Upper lobe of left lung (tissue), 6 donors: ENCODE measurements at regions not wholly inside any gene's neighbourhood (a gene's known extent, or its start where the extent isn't known, plus 50 kb on each side); places are given as distances from the start of the nearest gene placed in this dataset.
A peak's percentile ranks its signal among the peaks of the same experiment; 100 is the strongest.

ENCODE experiments used
- ATAC-seq, 2 donors: fragments of 200-7000 bp; cut with Tn5 transposase; one replicate each; pipeline ENCODE4 v1.9.1; 2022; ENCODE audit warnings: mild to moderate bottlenecking in 2 of 2, moderate library complexity in 2 of 2; ENCODE audit not compliant: low FRiP score in 2 of 2
- DNase-seq, 2 donors: peaks; one replicate each; pipeline ENCODE4 v3.0.0-alpha.2; 2019 to 2020
- H3K27ac ChIP-seq, 4 donors: fragments of 200-600 bp; sonication (generic); one replicate each; pipeline ENCODE4 v1.5.1; 2016 to 2019
- H3K27me3 ChIP-seq, 4 donors: fragments of 200-600 bp; sonication (generic); one replicate each; pipeline ENCODE4 v1.5.1; 2017 to 2019
- H3K36me3 ChIP-seq, 4 donors: fragments of 200-600 bp; sonication (generic); one replicate each; pipeline ENCODE4 v1.5.1; 2016 to 2019
- H3K4me1 ChIP-seq, 4 donors: fragments of 200-600 bp; sonication (generic); one replicate each; pipeline ENCODE4 v1.5.1; 2018 to 2019
- H3K4me3 ChIP-seq, 4 donors: fragments of 200-600 bp; sonication (generic); one replicate each; pipeline ENCODE4 v1.5.1; 2017 to 2019; ENCODE audit warnings: mild to moderate bottlenecking in 2 of 4, moderate library complexity in 1 of 4
- H3K9me3 ChIP-seq, 4 donors: fragments of 200-600 bp; sonication (generic); one replicate each; pipeline ENCODE4 v1.5.1; 2018 to 2019
- EP300 ChIP-seq, 4 donors: sonication (generic); formaldehyde crosslinking; IDR thresholded peaks; one replicate each; pipeline ENCODE4 v1.5.1; 2017; ENCODE audit warnings: antibody characterized with exemption in 4 of 4, control low read depth in 2 of 4
- POLR2A ChIP-seq, 4 donors: fragments of 450-650 bp; IDR thresholded peaks; one replicate each; pipeline ENCODE4 v1.5.1; 2016 to 2017; ENCODE audit warnings: antibody characterized with exemption in 4 of 4, mild to moderate bottlenecking in 2 of 4
- POLR2AphosphoS5 ChIP-seq, 2 donors: sonication (generic); formaldehyde crosslinking; IDR thresholded peaks; one replicate each; pipeline ENCODE4 v1.5.1; 2017; ENCODE audit warnings: antibody characterized with exemption in 2 of 2
- WGBS, 2 donors: methylation state at CpG; one replicate each; pipeline ENCODE4 v1.1.5; 2017 to 2018; 5-methylcytosine and 5-hydroxymethylcytosine counted together
- TF ChIP-seq, protein P1 (sequence below), 6 experiments: fragments of 450-650 bp in 4 of 6; fragments of 200-600 bp in 2 of 6; sonication (generic) in 2 of 6; IDR thresholded peaks; one replicate each; pipeline ENCODE4 v1.5.1; 2016 to 2019; ENCODE audit warnings: antibody characterized with exemption in 6 of 6
- donor health status: DM: no; HTN: no; CAD: no; lungs with moderate emphysema.
- donor health status: DM: no; HTN: yes; CAD: no; lungs with severe emphysema.

DNA sequence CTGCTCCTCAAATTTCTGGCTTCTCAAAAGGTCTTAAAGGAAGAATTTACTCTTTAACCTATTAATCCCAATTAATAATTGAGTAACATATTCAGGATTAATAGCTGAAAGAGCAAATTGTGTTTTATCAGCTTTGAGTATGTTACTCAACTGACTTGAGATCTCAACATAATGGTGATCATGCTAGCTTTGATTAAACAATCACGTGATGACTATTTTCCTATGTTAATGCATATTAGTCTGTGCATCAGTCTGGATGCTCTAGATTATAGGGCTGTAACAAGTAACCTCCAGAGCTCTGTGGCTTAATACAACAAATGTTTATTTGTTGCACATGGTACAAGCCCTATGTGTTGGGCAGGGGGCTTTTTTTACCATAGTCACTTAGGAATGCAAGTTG lies 313.4 kb upstream of the BTBD3 start:
- Histone ChIP-seq H3K27me3 (no peaks in the 10 kb centered on the region), H3K4me3 (no peak overlapping the region), H3K36me3 (no peaks in the 10 kb centered on the region), H3K4me1 (no peaks in the 10 kb centered on the region), H3K27ac (no peak overlapping the region), H3K9me3 (no peaks in the 10 kb centered on the region)
- ATAC-seq (no peak), DNase-seq (no peak)
- TF ChIP-seq POLR2AphosphoS5 (IDR thresholded peaks at IDR 0.05) (no peak), EP300 (IDR thresholded peaks at IDR 0.05) (no peak), POLR2A (IDR thresholded peaks at IDR 0.05) (no peak)
- TF ChIP-seq, protein P1, sequence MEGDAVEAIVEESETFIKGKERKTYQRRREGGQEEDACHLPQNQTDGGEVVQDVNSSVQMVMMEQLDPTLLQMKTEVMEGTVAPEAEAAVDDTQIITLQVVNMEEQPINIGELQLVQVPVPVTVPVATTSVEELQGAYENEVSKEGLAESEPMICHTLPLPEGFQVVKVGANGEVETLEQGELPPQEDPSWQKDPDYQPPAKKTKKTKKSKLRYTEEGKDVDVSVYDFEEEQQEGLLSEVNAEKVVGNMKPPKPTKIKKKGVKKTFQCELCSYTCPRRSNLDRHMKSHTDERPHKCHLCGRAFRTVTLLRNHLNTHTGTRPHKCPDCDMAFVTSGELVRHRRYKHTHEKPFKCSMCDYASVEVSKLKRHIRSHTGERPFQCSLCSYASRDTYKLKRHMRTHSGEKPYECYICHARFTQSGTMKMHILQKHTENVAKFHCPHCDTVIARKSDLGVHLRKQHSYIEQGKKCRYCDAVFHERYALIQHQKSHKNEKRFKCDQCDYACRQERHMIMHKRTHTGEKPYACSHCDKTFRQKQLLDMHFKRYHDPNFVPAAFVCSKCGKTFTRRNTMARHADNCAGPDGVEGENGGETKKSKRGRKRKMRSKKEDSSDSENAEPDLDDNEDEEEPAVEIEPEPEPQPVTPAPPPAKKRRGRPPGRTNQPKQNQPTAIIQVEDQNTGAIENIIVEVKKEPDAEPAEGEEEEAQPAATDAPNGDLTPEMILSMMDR (IDR thresholded peaks at IDR 0.05): no peak
- WGBS, 2 donors: 81 to 89% methylated on average over 1 of the region's 1 CpG

GRCh38 chr20:11607047-11607446 lies 310.6 kb upstream of the BTBD3 start:
- TF ChIP-seq POLR2A (IDR thresholded peaks at IDR 0.05): no peak
- TF ChIP-seq, protein P1 (IDR thresholded peaks at IDR 0.05): no peak
- Histone ChIP-seq H3K36me3 (no peaks in the 10 kb centered on the region), H3K27me3 (no peaks in the 10 kb centered on the region), H3K9me3 (no peaks in the 10 kb centered on the region), H3K27ac (no peak overlapping the region), H3K4me3 (no peak overlapping the region), H3K4me1 (no peaks in the 10 kb centered on the region)
- DNase-seq (no peak), ATAC-seq (no peak)
- WGBS, 2 donors: 83 to 91% methylated on average over 5 of the region's 5 CpGs

DNA sequence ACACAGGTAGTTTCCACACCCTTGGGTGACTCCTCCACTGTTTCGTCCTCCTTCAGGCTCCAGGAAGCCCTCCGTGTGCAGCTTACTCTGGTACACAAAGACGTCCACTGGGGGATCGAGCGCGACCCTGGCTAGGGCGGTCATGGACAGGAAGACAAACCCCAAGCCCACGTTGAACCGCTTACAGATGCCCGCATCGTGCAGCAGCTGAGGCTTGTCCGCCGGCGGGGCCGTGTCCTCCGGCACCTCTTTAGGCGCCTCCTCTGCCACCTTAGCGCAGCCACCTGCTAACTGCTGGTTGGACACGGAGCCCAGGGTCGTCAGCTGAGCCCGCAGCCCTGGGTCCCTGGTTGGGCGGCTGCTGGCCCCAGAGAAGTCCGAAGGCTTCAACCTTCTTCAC lies 309.0 kb upstream of the BTBD3 start:
- no peak for TF ChIP-seq EP300 (IDR thresholded peaks at IDR 0.05)
- no peak for TF ChIP-seq POLR2A (IDR thresholded peaks at IDR 0.05)
- TF ChIP-seq POLR2AphosphoS5 (IDR thresholded peaks at IDR 0.05): no peak
- no peaks in the 10 kb centered on the region for H3K9me3 ChIP-seq
- peak in 1 of 2 donors; percentile 15 for ATAC-seq
- no peaks in the 10 kb centered on the region for H3K36me3 ChIP-seq
- H3K4me1 ChIP-seq: no peaks in the 10 kb centered on the region
- peak in 1 of 2 donors; percentile 69 for DNase-seq
- no peak overlapping the region for H3K27ac ChIP-seq
- WGBS, 2 donors: 95 to 97% methylated on average over 9 to 21 of the region's 23 CpGs
- no peak overlapping the region for H3K4me3 ChIP-seq
- H3K27me3 ChIP-seq: no peaks in the 10 kb centered on the region

- TF ChIP-seq, protein P1 (IDR thresholded peaks at IDR 0.05): no peak
- H3K4me3 ChIP-seq: no peak overlapping the region
- no peaks in the 10 kb centered on the region for H3K36me3 ChIP-seq
- H3K9me3 ChIP-seq: no peaks in the 10 kb centered on the region
- H3K27me3 ChIP-seq: no peaks in the 10 kb centered on the region
- WGBS, 2 donors: 83 to 84% methylated on average over 3 of the region's 3 CpGs
- no peak for ATAC-seq
- H3K4me1 ChIP-seq: no peaks in the 10 kb centered on the region
- no peak overlapping the region for H3K27ac ChIP-seq
- no peak for DNase-seq
Measured at GRCh38 chr20:11624704-11625103, 293.0 kb upstream of the BTBD3 start.

- H3K36me3 ChIP-seq: no peaks in the 10 kb centered on the region
- TF ChIP-seq EP300 (IDR thresholded peaks at IDR 0.05) (no peak), POLR2AphosphoS5 (IDR thresholded peaks at IDR 0.05) (no peak), POLR2A (IDR thresholded peaks at IDR 0.05) (no peak)
- TF ChIP-seq, protein P1 (IDR thresholded peaks at IDR 0.05): no peak
- ATAC-seq (no peak), DNase-seq (no peak)
- H3K27ac ChIP-seq: no peak overlapping the region
- H3K27me3 ChIP-seq: no peaks in the 10 kb centered on the region
- H3K9me3 ChIP-seq: no peaks in the 10 kb centered on the region
- H3K4me3 ChIP-seq: no peak overlapping the region
- no peaks in the 10 kb centered on the region for H3K4me1 ChIP-seq
- 88 to 89% methylated on average over 4 of the region's 4 CpGs for WGBS, 2 donors
Measured at GRCh38 chr20:11626551-11626950, 291.1 kb upstream of the BTBD3 start.
